ENCODE measurements at regions not wholly inside any gene's neighbourhood (a gene's known extent, or its start where the extent isn't known, plus 50 kb on each side); places are given as distances from the start of the nearest gene placed in this dataset.

GRCh38 chr20:22698259-22698842, 114.0 kb upstream of the FOXA2 start:
- H3K4me3 Mint-ChIP-seq, result no peak overlapping the region
- peaks cover 0 to 11% (median 6%) of the 10 kb centered on the region in 7 donors for H3K9me3 Mint-ChIP-seq
- no peak for DNase-seq
- H3K4me1 Mint-ChIP-seq, result no peaks in the 10 kb centered on the region
- H3K27me3 Mint-ChIP-seq, result no peaks in the 10 kb centered on the region
- no peak overlapping the region for H3K27ac Mint-ChIP-seq
- no peak for ATAC-seq (ENCODE audit: low read depth in 2 of 2)
- peaks cover 0 to 8% of the 10 kb centered on the region in 2 donors for H3K36me3 Mint-ChIP-seq

- H3K4me3 Mint-ChIP-seq, result no peak overlapping the region
- ATAC-seq (ENCODE audit: low read depth in 2 of 2), result no peak
- DNase-seq, result no peak
- H3K36me3 Mint-ChIP-seq, result peaks cover 0 to 8% of the 10 kb centered on the region in 2 donors
- H3K9me3 Mint-ChIP-seq, result peaks cover 0 to 11% (median 6%) of the 10 kb centered on the region in 7 donors
- no peaks in the 10 kb centered on the region for H3K27me3 Mint-ChIP-seq
- no peaks in the 10 kb centered on the region for H3K4me1 Mint-ChIP-seq
- H3K27ac Mint-ChIP-seq, result no peak overlapping the region
Observed at GRCh38 chr20:22699396-22699795, 115.0 kb upstream of the FOXA2 start.

GRCh38 chr20:22700367-22700766, 116.0 kb upstream of the FOXA2 start:
- no peaks in the 10 kb centered on the region for H3K4me1 Mint-ChIP-seq
- H3K36me3 Mint-ChIP-seq, result peaks cover 0 to 8% of the 10 kb centered on the region in 2 donors
- no peak for ATAC-seq (ENCODE audit: low read depth in 2 of 2)
- H3K27me3 Mint-ChIP-seq, result no peaks in the 10 kb centered on the region
- DNase-seq, result no peak
- no peak overlapping the region for H3K27ac Mint-ChIP-seq
- H3K4me3 Mint-ChIP-seq, result no peak overlapping the region
- peaks cover 0 to 14% (median 9%) of the 10 kb centered on the region in 7 donors for H3K9me3 Mint-ChIP-seq

- no peaks in the 10 kb centered on the region for H3K27me3 Mint-ChIP-seq
- H3K4me3 Mint-ChIP-seq, result no peak overlapping the region
- no peaks in the 10 kb centered on the region for H3K4me1 Mint-ChIP-seq
Observed at GRCh38 chr20:22701679-22702308, 117.4 kb upstream of the FOXA2 start.

GRCh38 chr20:22703843-22704242, 119.5 kb upstream of the FOXA2 start:
- Mint-ChIP-seq H3K27me3 (no peaks in the 10 kb centered on the region), H3K9me3 (peaks cover 0 to 14% (median 9%) of the 10 kb centered on the region in 7 donors), H3K27ac (no peak overlapping the region), H3K4me3 (no peak overlapping the region), H3K4me1 (no peaks in the 10 kb centered on the region), H3K36me3 (peaks cover 0 to 8% of the 10 kb centered on the region in 2 donors)
- DNase-seq (no peak), ATAC-seq (ENCODE audit: low read depth in 2 of 2) (no peak)

More at GRCh38 chr20:22701679-22702308, 117.4 kb upstream of the FOXA2 start:
- Mint-ChIP-seq H3K27ac (no peak overlapping the region), H3K36me3 (peaks cover 0 to 8% of the 10 kb centered on the region in 2 donors), H3K9me3 (peaks cover 0 to 14% (median 9%) of the 10 kb centered on the region in 7 donors)
- no peak for DNase-seq
- no peak for ATAC-seq (ENCODE audit: low read depth in 2 of 2)

- no peak overlapping the region for H3K27ac Mint-ChIP-seq
- ATAC-seq (ENCODE audit: low read depth in 2 of 2), result no peak
- no peak for DNase-seq
- no peak overlapping the region for H3K4me3 Mint-ChIP-seq
- H3K36me3 Mint-ChIP-seq, result no peaks in the 10 kb centered on the region
- no peaks in the 10 kb centered on the region for H3K27me3 Mint-ChIP-seq
- H3K9me3 Mint-ChIP-seq, result peaks cover 0 to 7% (median 0%) of the 10 kb centered on the region in 7 donors
- H3K4me1 Mint-ChIP-seq, result peaks cover 2 to 13% (median 6%) of the 10 kb centered on the region in 3 donors
Observed at GRCh38 chr20:22711971-22712755, 127.8 kb upstream of the FOXA2 start.

- DNase-seq (peak; percentile 25), ATAC-seq (ENCODE audit: low read depth in 2 of 2) (peak in 1 of 2 donors; percentile 98)
- H3K4me3 Mint-ChIP-seq, result peak overlapping the region in 1 of 8 donors; percentile 20
- peaks cover 0 to 7% (median 0%) of the 10 kb centered on the region in 7 donors for H3K9me3 Mint-ChIP-seq
- H3K4me1 Mint-ChIP-seq, result peaks cover 2 to 18% (median 6%) of the 10 kb centered on the region in 3 donors
- no peaks in the 10 kb centered on the region for H3K36me3 Mint-ChIP-seq
- H3K27me3 Mint-ChIP-seq, result peaks cover 0 to 5% (median 0%) of the 10 kb centered on the region in 3 donors
- peak overlapping the region in 3 of 6 donors; percentile 2 to 39 (median 26) for H3K27ac Mint-ChIP-seq
Observed at GRCh38 chr20:22716821-22717351, 132.5 kb upstream of the FOXA2 start.

GRCh38 chr20:22717466-22717865, 133.1 kb upstream of the FOXA2 start:
- DNase-seq, result no peak
- Mint-ChIP-seq H3K27ac (peak overlapping the region in 2 of 6 donors; percentile 27 to 78), H3K27me3 (peaks cover 0 to 5% (median 0%) of the 10 kb centered on the region in 3 donors), H3K9me3 (peaks cover 0 to 7% (median 0%) of the 10 kb centered on the region in 7 donors), H3K36me3 (no peaks in the 10 kb centered on the region), H3K4me1 (peaks cover 2 to 18% (median 6%) of the 10 kb centered on the region in 3 donors), H3K4me3 (no peak overlapping the region)
- ATAC-seq (ENCODE audit: low read depth in 2 of 2), result no peak

- Mint-ChIP-seq H3K4me1 (peaks cover 2 to 18% (median 6%) of the 10 kb centered on the region in 3 donors), H3K4me3 (no peak overlapping the region), H3K27me3 (peaks cover 0 to 5% (median 0%) of the 10 kb centered on the region in 3 donors), H3K9me3 (no peaks in the 10 kb centered on the region), H3K36me3 (no peaks in the 10 kb centered on the region), H3K27ac (peak overlapping the region in 1 of 6 donors; percentile 8)
- DNase-seq (no peak), ATAC-seq (ENCODE audit: low read depth in 2 of 2) (no peak)
Observed at GRCh38 chr20:22719167-22719591, 134.8 kb upstream of the FOXA2 start.

GRCh38 chr20:22720206-22720605, 135.8 kb upstream of the FOXA2 start:
- Mint-ChIP-seq H3K4me1 (peaks cover 2 to 18% (median 6%) of the 10 kb centered on the region in 3 donors), H3K36me3 (no peaks in the 10 kb centered on the region), H3K9me3 (no peaks in the 10 kb centered on the region), H3K4me3 (no peak overlapping the region), H3K27me3 (peaks cover 0 to 5% (median 0%) of the 10 kb centered on the region in 3 donors), H3K27ac (no peak overlapping the region)
- ATAC-seq (ENCODE audit: low read depth in 2 of 2) (no peak), DNase-seq (no peak)

GRCh38 chr20:22722811-22723210, 138.4 kb upstream of the FOXA2 start:
- H3K4me3 Mint-ChIP-seq, result no peak overlapping the region
- H3K9me3 Mint-ChIP-seq, result peaks cover 0 to 2% (median 0%) of the 10 kb centered on the region in 7 donors
- H3K4me1 Mint-ChIP-seq, result no peaks in the 10 kb centered on the region
- H3K27me3 Mint-ChIP-seq, result peaks cover 0 to 5% (median 0%) of the 10 kb centered on the region in 3 donors
- H3K36me3 Mint-ChIP-seq, result no peaks in the 10 kb centered on the region
- H3K27ac Mint-ChIP-seq, result no peak overlapping the region
- ATAC-seq (ENCODE audit: low read depth in 2 of 2) (no peak), DNase-seq (no peak)

GRCh38 chr20:22723659-22724058, 139.3 kb upstream of the FOXA2 start:
- no peaks in the 10 kb centered on the region for H3K4me1 Mint-ChIP-seq
- H3K9me3 Mint-ChIP-seq, result peaks cover 0 to 2% (median 0%) of the 10 kb centered on the region in 7 donors
- H3K27ac Mint-ChIP-seq, result no peak overlapping the region
- no peak for DNase-seq
- ATAC-seq (ENCODE audit: low read depth in 2 of 2), result no peak
- peaks cover 0 to 5% (median 0%) of the 10 kb centered on the region in 3 donors for H3K27me3 Mint-ChIP-seq
- no peaks in the 10 kb centered on the region for H3K36me3 Mint-ChIP-seq
- no peak overlapping the region for H3K4me3 Mint-ChIP-seq

- peaks cover 0 to 10% (median 0%) of the 10 kb centered on the region in 7 donors for H3K9me3 Mint-ChIP-seq
- no peaks in the 10 kb centered on the region for H3K4me1 Mint-ChIP-seq
- H3K4me3 Mint-ChIP-seq, result no peak overlapping the region
- H3K27ac Mint-ChIP-seq, result no peak overlapping the region
- peaks cover 0 to 11% (median 10%) of the 10 kb centered on the region in 3 donors for H3K27me3 Mint-ChIP-seq
- H3K36me3 Mint-ChIP-seq, result no peaks in the 10 kb centered on the region
- ATAC-seq (ENCODE audit: low read depth in 2 of 2), result no peak
- no peak for DNase-seq
Observed at GRCh38 chr20:22728146-22728745, 143.9 kb upstream of the FOXA2 start.
